ENCODE measurements at regions not wholly inside any gene's neighbourhood (a gene's known extent, or its start where the extent isn't known, plus 50 kb on each side); places are given as distances from the start of the nearest gene placed in this dataset.

GRCh38 chr13:111598747-111599146 is 278.3 kb downstream of the TEX29 start:
- Mint-ChIP-seq H3K9me3 (no peaks in the 10 kb centered on the region), H3K27ac (no peak overlapping the region)
- no peak for ATAC-seq

GRCh38 chr13:111599791-111600190 is 279.3 kb downstream of the TEX29 start:
- H3K27ac Mint-ChIP-seq = peak overlapping the region in 1 of 10 donors; percentile 18
- no peak for DNase-seq
- POLR2A ChIA-PET = no interaction called here
- H3K27me3 Mint-ChIP-seq = peaks cover 0 to 31% (median 2%) of the 10 kb centered on the region in 5 donors
- no peak for ATAC-seq
- no peaks in the 10 kb centered on the region for H3K9me3 Mint-ChIP-seq
- H3K4me1 Mint-ChIP-seq = peaks cover 0 to 4% (median 0%) of the 10 kb centered on the region in 4 donors
- no peaks in the 10 kb centered on the region for H3K36me3 Mint-ChIP-seq
- H3K4me3 Mint-ChIP-seq = no peak overlapping the region

More at GRCh38 chr13:111598747-111599146, 278.3 kb downstream of the TEX29 start:
- Mint-ChIP-seq H3K36me3 (no peaks in the 10 kb centered on the region), H3K4me3 (no peak overlapping the region), H3K4me1 (peaks cover 0 to 4% (median 0%) of the 10 kb centered on the region in 4 donors), H3K27me3 (peaks cover 0 to 31% (median 2%) of the 10 kb centered on the region in 5 donors)
- POLR2A ChIA-PET = no interaction called here
- DNase-seq = no peak

- H3K4me3 Mint-ChIP-seq = no peak overlapping the region
- no peaks in the 10 kb centered on the region for H3K36me3 Mint-ChIP-seq
- H3K27me3 Mint-ChIP-seq = peaks cover 0 to 30% (median 2%) of the 10 kb centered on the region in 5 donors
- peak overlapping the region in 1 of 10 donors; percentile 24 for H3K27ac Mint-ChIP-seq
- POLR2A ChIA-PET = no interaction called here
- H3K4me1 Mint-ChIP-seq = no peaks in the 10 kb centered on the region
- ATAC-seq = no peak
- no peak for DNase-seq
- H3K9me3 Mint-ChIP-seq = no peaks in the 10 kb centered on the region
These were observed 282.4 kb downstream of the TEX29 start for GRCh38 chr13:111602874-111603273.

GRCh38 chr13:111604097-111604496 is 283.7 kb downstream of the TEX29 start:
- Mint-ChIP-seq H3K4me1 (no peaks in the 10 kb centered on the region), H3K27me3 (peaks cover 0 to 24% (median 2%) of the 10 kb centered on the region in 5 donors), H3K4me3 (no peak overlapping the region), H3K27ac (no peak overlapping the region), H3K9me3 (no peaks in the 10 kb centered on the region), H3K36me3 (no peaks in the 10 kb centered on the region)
- DNase-seq (no peak), ATAC-seq (no peak)
- POLR2A ChIA-PET = no interaction called here

GRCh38 chr13:111608556-111608955 is 288.1 kb downstream of the TEX29 start:
- POLR2A ChIA-PET = no interaction called here
- Mint-ChIP-seq H3K27ac (no peak overlapping the region), H3K36me3 (no peaks in the 10 kb centered on the region), H3K4me3 (no peak overlapping the region), H3K4me1 (peaks cover 0 to 6% (median 2%) of the 10 kb centered on the region in 4 donors), H3K27me3 (peaks cover 1 to 16% (median 2%) of the 10 kb centered on the region in 5 donors), H3K9me3 (no peaks in the 10 kb centered on the region)
- DNase-seq (no peak), ATAC-seq (no peak)

- Mint-ChIP-seq H3K36me3 (no peaks in the 10 kb centered on the region), H3K9me3 (no peaks in the 10 kb centered on the region), H3K4me1 (peaks cover 0 to 6% (median 2%) of the 10 kb centered on the region in 4 donors), H3K27me3 (peaks cover 1 to 16% (median 2%) of the 10 kb centered on the region in 5 donors), H3K27ac (peak overlapping the region in 1 of 10 donors; percentile 19), H3K4me3 (no peak overlapping the region)
- POLR2A ChIA-PET = no interaction called here
- no peak for DNase-seq
- no peak for ATAC-seq
These were observed 289.2 kb downstream of the TEX29 start for GRCh38 chr13:111609631-111610030.

GRCh38 chr13:111610081-111610480 is 289.6 kb downstream of the TEX29 start:
- ATAC-seq = no peak
- H3K4me1 Mint-ChIP-seq = peaks cover 0 to 6% (median 2%) of the 10 kb centered on the region in 4 donors
- H3K36me3 Mint-ChIP-seq = no peaks in the 10 kb centered on the region
- H3K4me3 Mint-ChIP-seq = no peak overlapping the region
- H3K9me3 Mint-ChIP-seq = no peaks in the 10 kb centered on the region
- peaks cover 1 to 16% (median 2%) of the 10 kb centered on the region in 5 donors for H3K27me3 Mint-ChIP-seq
- DNase-seq = no peak
- peak overlapping the region in 1 of 10 donors; percentile 72 for H3K27ac Mint-ChIP-seq
- POLR2A ChIA-PET = no interaction called here

GRCh38 chr13:111610879-111611278 is 290.4 kb downstream of the TEX29 start:
- peaks cover 1 to 19% (median 2%) of the 10 kb centered on the region in 5 donors for H3K27me3 Mint-ChIP-seq
- ATAC-seq = no peak
- no peaks in the 10 kb centered on the region for H3K36me3 Mint-ChIP-seq

GRCh38 chr13:111611651-111612050 is 291.2 kb downstream of the TEX29 start:
- H3K4me1 Mint-ChIP-seq = peaks cover 0 to 6% (median 2%) of the 10 kb centered on the region in 4 donors
- POLR2A ChIA-PET = no interaction called here
- H3K27me3 Mint-ChIP-seq = peaks cover 1 to 21% (median 2%) of the 10 kb centered on the region in 5 donors
- ATAC-seq (no peak), DNase-seq (no peak)
- no peaks in the 10 kb centered on the region for H3K36me3 Mint-ChIP-seq
- no peaks in the 10 kb centered on the region for H3K9me3 Mint-ChIP-seq
- no peak overlapping the region for H3K4me3 Mint-ChIP-seq
- no peak overlapping the region for H3K27ac Mint-ChIP-seq

More at GRCh38 chr13:111610879-111611278, 290.4 kb downstream of the TEX29 start:
- POLR2A ChIA-PET = no interaction called here
- H3K4me1 Mint-ChIP-seq = peaks cover 0 to 6% (median 2%) of the 10 kb centered on the region in 4 donors
- no peaks in the 10 kb centered on the region for H3K9me3 Mint-ChIP-seq
- no peak overlapping the region for H3K27ac Mint-ChIP-seq
- no peak for DNase-seq
- H3K4me3 Mint-ChIP-seq = no peak overlapping the region

GRCh38 chr13:111612886-111613285 is 292.4 kb downstream of the TEX29 start:
- Mint-ChIP-seq H3K27ac (no peak overlapping the region), H3K27me3 (peaks cover 0 to 18% (median 2%) of the 10 kb centered on the region in 5 donors), H3K4me3 (no peak overlapping the region), H3K9me3 (no peaks in the 10 kb centered on the region), H3K36me3 (no peaks in the 10 kb centered on the region), H3K4me1 (peaks cover 0 to 6% (median 2%) of the 10 kb centered on the region in 4 donors)
- DNase-seq (no peak), ATAC-seq (no peak)
- POLR2A ChIA-PET = no interaction called here

GRCh38 chr13:111614009-111614408 is 293.6 kb downstream of the TEX29 start:
- Mint-ChIP-seq H3K36me3 (no peaks in the 10 kb centered on the region), H3K4me3 (no peak overlapping the region), H3K4me1 (peaks cover 0 to 6% (median 2%) of the 10 kb centered on the region in 4 donors), H3K27ac (peak overlapping the region in 1 of 10 donors; percentile 87), H3K9me3 (no peaks in the 10 kb centered on the region), H3K27me3 (peaks cover 0 to 14% (median 1%) of the 10 kb centered on the region in 5 donors)
- DNase-seq (no peak), ATAC-seq (no peak)
- POLR2A ChIA-PET = no interaction called here

GRCh38 chr13:111614613-111615012 is 294.2 kb downstream of the TEX29 start:
- no peaks in the 10 kb centered on the region for H3K9me3 Mint-ChIP-seq
- DNase-seq (no peak), ATAC-seq (no peak)
- POLR2A ChIA-PET = no interaction called here
- no peak overlapping the region for H3K4me3 Mint-ChIP-seq
- H3K4me1 Mint-ChIP-seq = peaks cover 0 to 6% (median 2%) of the 10 kb centered on the region in 4 donors
- peaks cover 0 to 14% (median 1%) of the 10 kb centered on the region in 5 donors for H3K27me3 Mint-ChIP-seq
- H3K36me3 Mint-ChIP-seq = no peaks in the 10 kb centered on the region
- H3K27ac Mint-ChIP-seq = no peak overlapping the region

GRCh38 chr13:111616203-111616602 is 295.8 kb downstream of the TEX29 start:
- no peak for ATAC-seq
- H3K27ac Mint-ChIP-seq = no peak overlapping the region
- no peak for DNase-seq
- no peaks in the 10 kb centered on the region for H3K36me3 Mint-ChIP-seq
- POLR2A ChIA-PET = no interaction called here
- no peak overlapping the region for H3K4me3 Mint-ChIP-seq
- H3K4me1 Mint-ChIP-seq = no peaks in the 10 kb centered on the region
- no peaks in the 10 kb centered on the region for H3K9me3 Mint-ChIP-seq
- H3K27me3 Mint-ChIP-seq = peaks cover 0 to 6% (median 1%) of the 10 kb centered on the region in 5 donors

GRCh38 chr13:111620166-111620565 is 299.7 kb downstream of the TEX29 start:
- no peaks in the 10 kb centered on the region for H3K4me1 Mint-ChIP-seq

More at GRCh38 chr13:111620166-111620565, 299.7 kb downstream of the TEX29 start:
- ATAC-seq = no peak
- H3K36me3 Mint-ChIP-seq = no peaks in the 10 kb centered on the region
- no peak overlapping the region for H3K4me3 Mint-ChIP-seq
- no peaks in the 10 kb centered on the region for H3K9me3 Mint-ChIP-seq
- no peak overlapping the region for H3K27ac Mint-ChIP-seq
- H3K27me3 Mint-ChIP-seq = peaks cover 0 to 6% (median 0%) of the 10 kb centered on the region in 5 donors
- DNase-seq = no peak
- POLR2A ChIA-PET = no interaction called here

Measured in naive thymus-derived CD8-positive, alpha-beta T cell (primary cell).